HL-60 (cell line): ENCODE measurements at regions not wholly inside any gene's neighbourhood (a gene's known extent, or its start where the extent isn't known, plus 50 kb on each side); places are given as distances from the start of the nearest gene placed in this dataset.
A peak's percentile ranks its signal among the peaks of the same experiment; 100 is the strongest.

Experiments
- CTCF ChIP-seq: IDR thresholded peaks from one replicate; pipeline ENCODE4 v1.5.1; 2011; ENCODE audit warnings: low read length, control low read depth, inconsistent platforms; ENCODE audit not compliant: insufficient read depth
- POLR2AphosphoS5 ChIP-seq: IDR thresholded peaks from 2 replicates; pipeline ENCODE4 v1.6.1; 2012; ENCODE audit warnings: low read depth

- TF ChIP-seq POLR2AphosphoS5: no peak
- TF ChIP-seq CTCF: peak; percentile 48
Observed at GRCh38 chr10:57338823-57339558, 928.7 kb downstream of the IPMK start.
